Lung (tissue), 11 donors: ENCODE measurements at regions not wholly inside any gene's neighbourhood (a gene's known extent, or its start where the extent isn't known, plus 50 kb on each side); places are given as distances from the start of the nearest gene placed in this dataset.
"Not testable (repeated sequence)": the region's sequence is repeated elsewhere in the genome, so short reads cannot be mapped to it uniquely, and the experiment has no call there.

ENCODE experiments used
- ATAC-seq: fragments of 200-7000 bp; cut with Tn5 transposase; one replicate; pipeline ENCODE4 v1.9.1; 2020; ENCODE audit warnings: moderate number of reproducible peaks; ENCODE audit not compliant: insufficient read depth, low FRiP score
- DNase-seq, 3 donors: peaks; one replicate each; pipeline ENCODE4 v3.0.0-alpha.2; 2013 to 2017
- H3K27ac ChIP-seq, 2 donors: one replicate each; pipeline ENCODE4 v1.5.1; 2013; ENCODE audit warnings: mild to moderate bottlenecking in 2 of 2, moderate library complexity in 2 of 2, control low read depth in 1 of 2, inconsistent platforms in 1 of 2, low read depth in 1 of 2, low read length in 1 of 2
- H3K27me3 ChIP-seq, 3 donors: one replicate each; pipeline ENCODE4 v1.5.1; 2013; ENCODE audit warnings: low read length in 2 of 3; ENCODE audit not compliant: control insufficient read depth in 3 of 3, insufficient read depth in 3 of 3
- H3K36me3 ChIP-seq, 4 donors: one replicate each; pipeline ENCODE4 v1.5.1; 2013; ENCODE audit warnings: low read length in 4 of 4, mild to moderate bottlenecking in 1 of 4, moderate library complexity in 1 of 4; ENCODE audit not compliant: control insufficient read depth in 4 of 4, insufficient read depth in 4 of 4
- H3K4me1 ChIP-seq, 5 donors: one replicate each; pipeline ENCODE4 v1.5.1; 2013; ENCODE audit warnings: low read length in 5 of 5, mild to moderate bottlenecking in 2 of 5, moderate library complexity in 1 of 5; ENCODE audit not compliant: control insufficient read depth in 5 of 5, insufficient read depth in 5 of 5
- H3K4me3 ChIP-seq: one replicate; pipeline ENCODE4 v1.5.1; 2013; ENCODE audit warnings: mild to moderate bottlenecking, control low read depth, moderate library complexity
- H3K9ac ChIP-seq, 2 donors: one replicate each; pipeline ENCODE4 v1.5.1; 2013; ENCODE audit warnings: low read length in 2 of 2, control low read depth in 1 of 2; ENCODE audit not compliant: insufficient read depth in 1 of 2
- H3K9me3 ChIP-seq, 4 donors: one replicate each; pipeline ENCODE4 v1.5.1; 2013; ENCODE audit warnings: low read length in 3 of 4, mild to moderate bottlenecking in 1 of 4, moderate library complexity in 1 of 4; ENCODE audit not compliant: control insufficient read depth in 4 of 4, insufficient read depth in 3 of 4
- WGBS, 2 donors: extraction: QIAGEN DNeasy Blood & Tissue Kit; methylation state at CpG; one replicate each; pipeline ENCODE4 v1.1.7; 2013; 5-methylcytosine and 5-hydroxymethylcytosine counted together
- TF ChIP-seq, protein P1 (sequence below): IDR thresholded peaks from 2 replicates; pipeline ENCODE4 v1.5.1; 2012; ENCODE audit warnings: mild to moderate bottlenecking; ENCODE audit errors: control extremely low read depth, extremely low read depth
- donor health status: control.
- donor health status: control.
- donor health status: Bipolar disorder and iron deficiency.
- donor health status: healthy.
- donor health status: DM: yes; HTN: yes; CAD: no.

DNA sequence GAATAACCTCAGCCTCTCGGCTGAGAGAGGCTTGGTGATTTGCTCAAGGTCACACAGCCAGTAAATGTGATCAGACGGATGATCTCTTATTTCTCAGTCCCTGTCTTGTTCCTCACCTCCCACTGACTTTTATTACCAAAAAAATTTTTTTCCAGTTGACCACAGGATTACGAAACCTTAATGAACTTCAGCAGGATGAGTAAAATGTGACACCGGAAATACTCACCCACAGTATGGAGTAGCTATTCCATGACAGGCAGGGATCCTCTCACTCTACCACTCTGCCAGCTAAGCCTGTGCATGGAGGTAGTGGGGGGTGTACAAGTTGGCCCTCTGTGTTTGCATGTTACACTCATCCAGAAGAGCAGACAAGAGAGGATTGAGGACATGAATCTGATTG lies 916.4 kb downstream of the UQCRFS1 start:
- H3K36me3 ChIP-seq = no peaks in the 10 kb centered on the region
- no peak overlapping the region for H3K4me3 ChIP-seq
- peaks cover 0 to 11% (median 0%) of the 10 kb centered on the region in 5 donors for H3K4me1 ChIP-seq
- no peaks in the 10 kb centered on the region for H3K27me3 ChIP-seq
- H3K9ac ChIP-seq = no peak overlapping the region
- peaks cover 0 to 6% (median 0%) of the 10 kb centered on the region in 4 donors for H3K9me3 ChIP-seq
- ATAC-seq (no peak), DNase-seq (no peak)
- WGBS, 2 donors = 75 to 77% methylated on average over 4 of the region's 4 CpGs
- TF ChIP-seq, protein P1, sequence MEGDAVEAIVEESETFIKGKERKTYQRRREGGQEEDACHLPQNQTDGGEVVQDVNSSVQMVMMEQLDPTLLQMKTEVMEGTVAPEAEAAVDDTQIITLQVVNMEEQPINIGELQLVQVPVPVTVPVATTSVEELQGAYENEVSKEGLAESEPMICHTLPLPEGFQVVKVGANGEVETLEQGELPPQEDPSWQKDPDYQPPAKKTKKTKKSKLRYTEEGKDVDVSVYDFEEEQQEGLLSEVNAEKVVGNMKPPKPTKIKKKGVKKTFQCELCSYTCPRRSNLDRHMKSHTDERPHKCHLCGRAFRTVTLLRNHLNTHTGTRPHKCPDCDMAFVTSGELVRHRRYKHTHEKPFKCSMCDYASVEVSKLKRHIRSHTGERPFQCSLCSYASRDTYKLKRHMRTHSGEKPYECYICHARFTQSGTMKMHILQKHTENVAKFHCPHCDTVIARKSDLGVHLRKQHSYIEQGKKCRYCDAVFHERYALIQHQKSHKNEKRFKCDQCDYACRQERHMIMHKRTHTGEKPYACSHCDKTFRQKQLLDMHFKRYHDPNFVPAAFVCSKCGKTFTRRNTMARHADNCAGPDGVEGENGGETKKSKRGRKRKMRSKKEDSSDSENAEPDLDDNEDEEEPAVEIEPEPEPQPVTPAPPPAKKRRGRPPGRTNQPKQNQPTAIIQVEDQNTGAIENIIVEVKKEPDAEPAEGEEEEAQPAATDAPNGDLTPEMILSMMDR = no peak
- no peak overlapping the region for H3K27ac ChIP-seq

DNA sequence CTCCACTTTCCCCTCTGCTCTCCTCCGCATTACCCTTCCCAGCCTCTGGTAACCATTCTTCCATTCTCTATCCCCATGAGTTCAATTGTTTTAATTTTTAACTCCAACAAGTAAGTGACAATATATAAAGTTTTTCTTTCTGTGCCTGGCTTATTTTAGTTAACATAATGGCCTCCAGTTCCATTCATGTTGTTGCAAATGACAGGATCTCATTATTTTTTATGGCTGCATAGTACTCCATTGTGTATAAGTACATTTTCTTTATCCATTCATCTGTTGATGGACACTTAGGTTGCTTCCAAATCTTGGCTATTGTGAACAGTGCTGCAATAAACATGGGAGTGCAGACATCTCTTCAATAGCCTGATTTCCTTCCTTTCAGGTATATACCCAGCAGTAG lies 918.0 kb downstream of the UQCRFS1 start:
- DNase-seq, H3K4me3 ChIP-seq, ATAC-seq, H3K27me3 ChIP-seq, H3K36me3 ChIP-seq, H3K9ac ChIP-seq, H3K27ac ChIP-seq, H3K9me3 ChIP-seq: not testable (repeated sequence)
- WGBS, 2 donors = 96% methylated on average over 1 of the region's 1 CpG
- H3K4me1 ChIP-seq = peaks cover 0 to 16% (median under 1%) of the 10 kb centered on the region in 5 donors

DNA sequence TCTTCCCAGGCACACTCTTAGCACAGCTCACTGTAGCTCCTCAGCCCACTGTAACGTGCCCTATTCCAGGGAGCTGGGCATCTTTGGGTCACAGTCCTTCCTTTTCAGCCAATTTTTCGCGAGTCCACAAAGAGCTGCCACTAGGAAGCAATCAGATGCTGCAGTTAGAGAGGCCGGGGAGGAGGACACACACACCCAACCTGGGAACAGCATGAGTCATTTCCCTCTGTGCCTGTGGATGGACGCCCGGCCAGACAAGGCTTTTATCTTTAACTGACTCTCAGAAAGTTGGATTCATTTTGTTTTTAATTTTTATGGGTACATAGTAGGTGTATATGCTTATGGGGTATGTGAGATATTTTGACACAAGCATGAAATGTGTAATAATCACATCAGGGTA lies 918.6 kb downstream of the UQCRFS1 start:
- Histone ChIP-seq H3K36me3 (no peaks in the 10 kb centered on the region), H3K9ac (no peak overlapping the region), H3K27ac (no peak overlapping the region), H3K9me3 (peaks cover 0 to 6% (median 0%) of the 10 kb centered on the region in 4 donors), H3K4me1 (peaks cover 0 to 16% (median 2%) of the 10 kb centered on the region in 5 donors), H3K4me3 (no peak overlapping the region), H3K27me3 (no peaks in the 10 kb centered on the region)
- TF ChIP-seq, protein P1 = no peak
- WGBS, 2 donors = 59 to 61% methylated on average over 6 of the region's 6 CpGs
- ATAC-seq (no peak), DNase-seq (no peak)

DNA sequence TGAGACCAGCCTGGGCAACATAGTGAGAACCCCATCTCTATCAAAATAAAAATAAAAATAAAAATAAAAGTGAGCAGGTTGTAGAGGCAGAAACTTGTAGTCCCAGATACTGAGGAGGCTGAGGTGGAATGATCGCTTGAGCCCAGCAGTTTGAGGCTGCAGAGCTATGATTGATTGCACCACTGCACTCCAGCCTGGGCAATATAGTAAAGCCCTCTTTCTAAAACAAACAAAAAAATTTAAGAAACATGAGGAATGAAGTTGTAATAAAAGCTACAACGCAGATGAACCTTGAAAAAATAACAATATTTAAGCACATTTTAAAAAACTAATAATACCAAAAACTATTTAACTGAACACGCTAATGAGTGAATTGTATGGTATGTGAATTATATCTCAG lies 919.3 kb downstream of the UQCRFS1 start:
- ATAC-seq = no peak
- no peaks in the 10 kb centered on the region for H3K36me3 ChIP-seq
- no peak overlapping the region for H3K9ac ChIP-seq
- H3K4me3 ChIP-seq = no peak overlapping the region
- no peaks in the 10 kb centered on the region for H3K27me3 ChIP-seq
- TF ChIP-seq, protein P1 = no peak
- H3K4me1 ChIP-seq = peaks cover 0 to 16% (median 5%) of the 10 kb centered on the region in 5 donors
- WGBS, 2 donors = 88 to 94% methylated on average over 3 of the region's 3 CpGs
- DNase-seq = no peak
- peaks cover 0 to 6% (median 0%) of the 10 kb centered on the region in 4 donors for H3K9me3 ChIP-seq
- no peak overlapping the region for H3K27ac ChIP-seq
